ENCODE measurements at regions not wholly inside any gene's neighbourhood (a gene's known extent, or its start where the extent isn't known, plus 50 kb on each side); places are given as distances from the start of the nearest gene placed in this dataset.

DNA sequence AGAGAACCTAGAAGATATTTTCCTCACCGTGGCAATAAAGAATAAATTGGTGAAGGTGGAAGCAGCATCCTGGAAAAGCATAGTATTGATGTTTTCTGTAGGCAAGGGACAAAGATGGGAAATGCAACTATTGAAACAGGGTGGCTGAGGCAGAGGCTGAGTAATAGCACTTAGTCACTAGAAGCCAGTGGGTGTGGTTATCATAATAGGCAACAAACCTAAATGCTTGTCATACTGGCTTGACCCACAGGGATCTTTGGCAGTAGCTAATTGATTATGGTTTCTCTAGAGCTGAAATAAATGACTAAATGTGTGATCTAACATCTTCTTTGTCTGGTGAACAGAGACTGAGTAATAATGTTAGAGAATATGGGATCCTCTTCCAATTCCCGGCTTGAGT lies 353.6 kb upstream of the RPS6KA3 start:
- ATAC-seq (no peak), DNase-seq (no peak), FAIRE-seq (no peak)
- H3K4me3 ChIP-seq: no peak overlapping the region
- no peak for TF ChIP-seq CTCF (IDR thresholded peaks at IDR 0.05)
- H3K4me1 ChIP-seq: no peaks in the 10 kb centered on the region
- no peaks in the 10 kb centered on the region for H3K36me3 ChIP-seq
- peaks cover 0 to 3% (median 0%) of the 10 kb centered on the region in 4 donors for H3K27me3 ChIP-seq
- 58 to 82% methylated on average over 2 of the region's 2 CpGs for WGBS, 2 donors
- H3K27ac ChIP-seq: no peak overlapping the region
- intact Hi-C loops (cut with DNase I): no loop called here
- no peaks in the 10 kb centered on the region for H3K9me3 ChIP-seq

GRCh38 chrX:20609916-20610415 lies 343.3 kb upstream of the RPS6KA3 start:
- intact Hi-C loops (cut with DNase I): no loop called here
- Histone ChIP-seq H3K4me3 (no peak overlapping the region), H3K27me3 (peaks cover 0 to 3% (median 0%) of the 10 kb centered on the region in 4 donors), H3K36me3 (no peaks in the 10 kb centered on the region), H3K4me1 (no peaks in the 10 kb centered on the region), H3K27ac (no peak overlapping the region), H3K9me3 (no peaks in the 10 kb centered on the region)
- FAIRE-seq (no peak), ATAC-seq (no peak), DNase-seq (no peak)
- 51 to 76% methylated on average over 3 of the region's 3 CpGs for WGBS, 2 donors
- no peak for TF ChIP-seq CTCF (IDR thresholded peaks at IDR 0.05)

- FAIRE-seq (no peak), ATAC-seq (no peak), DNase-seq (no peak)
- WGBS, 2 donors: 54 to 71% methylated on average over 4 of the region's 4 CpGs
- intact Hi-C loops (cut with DNase I): no loop called here
- Histone ChIP-seq H3K4me3 (no peak overlapping the region), H3K9me3 (no peaks in the 10 kb centered on the region), H3K27ac (no peak overlapping the region), H3K27me3 (peaks cover 0 to 3% (median 0%) of the 10 kb centered on the region in 4 donors), H3K4me1 (no peaks in the 10 kb centered on the region), H3K36me3 (no peaks in the 10 kb centered on the region)
- TF ChIP-seq CTCF (IDR thresholded peaks at IDR 0.05): no peak
These were observed 340.1 kb upstream of the RPS6KA3 start for GRCh38 chrX:20606831-20607230.

DNA sequence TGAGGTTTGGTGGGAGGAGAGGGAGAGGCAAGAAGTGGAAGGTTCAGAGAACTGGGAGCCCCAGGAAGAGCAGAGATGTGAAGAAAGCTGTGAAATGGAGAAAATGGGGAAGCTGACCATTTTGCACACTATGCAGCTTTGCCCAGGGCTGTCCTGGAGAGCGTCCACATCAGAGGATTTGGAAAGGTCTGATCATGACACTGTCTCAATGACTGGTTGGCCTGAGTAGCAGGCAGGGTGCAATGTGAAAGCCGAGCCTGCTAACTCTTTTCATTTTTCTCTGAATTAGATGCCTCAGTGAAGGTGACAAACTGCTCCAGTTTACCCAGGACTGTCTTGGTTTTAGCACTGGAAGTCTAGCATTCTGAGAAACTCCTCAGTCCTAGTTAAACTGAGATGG lies 330.1 kb upstream of the RPS6KA3 start:
- 53 to 58% methylated on average over 2 of the region's 2 CpGs for WGBS, 2 donors
- Histone ChIP-seq H3K4me1 (no peaks in the 10 kb centered on the region), H3K4me3 (no peak overlapping the region), H3K27ac (no peak overlapping the region), H3K27me3 (peaks cover 0 to 13% (median 0%) of the 10 kb centered on the region in 4 donors), H3K9me3 (no peaks in the 10 kb centered on the region), H3K36me3 (no peaks in the 10 kb centered on the region)
- intact Hi-C loops (cut with DNase I): no loop called here
- FAIRE-seq (no peak), ATAC-seq (no peak), DNase-seq (no peak)
- TF ChIP-seq CTCF (IDR thresholded peaks at IDR 0.05): no peak

GRCh38 chrX:20595928-20596575 lies 329.3 kb upstream of the RPS6KA3 start:
- H3K4me1 ChIP-seq: no peaks in the 10 kb centered on the region
- intact Hi-C loops (cut with DNase I): no loop called here
- no peaks in the 10 kb centered on the region for H3K36me3 ChIP-seq
- H3K27me3 ChIP-seq: peaks cover 0 to 13% (median 0%) of the 10 kb centered on the region in 4 donors
- ATAC-seq (peak in 1 of 4 donors; percentile 39), DNase-seq (no peak), FAIRE-seq (no peak)
- WGBS, 2 donors: 57 to 69% methylated on average over 6 of the region's 6 CpGs
- no peak for TF ChIP-seq CTCF (IDR thresholded peaks at IDR 0.05)
- H3K9me3 ChIP-seq: no peaks in the 10 kb centered on the region
- no peak overlapping the region for H3K27ac ChIP-seq
- no peak overlapping the region for H3K4me3 ChIP-seq
